ENCODE measurements at regions not wholly inside any gene's neighbourhood (a gene's known extent, or its start where the extent isn't known, plus 50 kb on each side); places are given as distances from the start of the nearest gene placed in this dataset.
A peak's percentile ranks its signal among the peaks of the same experiment; 100 is the strongest.

GRCh38 chr5:138659121-138659520, 83.9 kb upstream of the HSPA9 start:
- TF ChIP-seq CTCF (IDR thresholded peaks at IDR 0.05; ENCODE audit: low read depth, low read length), result no peak
- Histone ChIP-seq H3K4me3 (ENCODE audit: low read depth, low read length) (no peak overlapping the region), H3K36me3 (no peaks in the 10 kb centered on the region), H3K27ac (peak overlapping the region; percentile 44), H3K27me3 (ENCODE audit: insufficient read depth, low read depth, severe bottlenecking) (no peaks in the 10 kb centered on the region), H3K9me3 (ENCODE audit: severe bottlenecking) (no peaks in the 10 kb centered on the region)
- no peak for DNase-seq

DNA sequence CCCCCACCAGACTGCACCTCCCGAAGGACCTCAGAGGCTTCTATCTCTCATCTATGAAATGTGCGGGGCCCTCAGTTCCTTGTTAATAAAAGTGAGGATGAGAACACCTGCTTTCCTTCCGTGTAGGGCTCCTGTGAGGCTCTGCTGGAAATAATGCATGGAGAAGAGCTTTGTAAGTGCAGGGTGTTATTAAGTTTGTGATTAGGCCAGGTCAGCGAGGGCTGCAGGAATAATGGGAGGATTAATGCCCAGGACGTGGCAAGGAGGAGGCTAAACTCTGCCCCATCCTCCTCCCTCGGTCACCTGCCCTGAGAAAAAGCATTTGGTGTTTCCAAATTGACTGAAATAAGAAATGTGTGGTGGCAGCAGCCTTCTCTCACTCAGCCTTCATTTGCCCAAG, 83.5 kb upstream of the HSPA9 start:
- no peak for TF ChIP-seq CTCF (IDR thresholded peaks at IDR 0.05; ENCODE audit: low read depth, low read length)
- H3K27ac ChIP-seq, result peak overlapping the region; percentile 44
- H3K27me3 ChIP-seq (ENCODE audit: insufficient read depth, low read depth, severe bottlenecking), result no peaks in the 10 kb centered on the region
- H3K9me3 ChIP-seq (ENCODE audit: severe bottlenecking), result no peaks in the 10 kb centered on the region
- H3K36me3 ChIP-seq, result no peaks in the 10 kb centered on the region
- DNase-seq, result no peak
- no peak overlapping the region for H3K4me3 ChIP-seq (ENCODE audit: low read depth, low read length)

GRCh38 chr5:138657360-138657759, 82.2 kb upstream of the HSPA9 start:
- no peak for TF ChIP-seq CTCF (IDR thresholded peaks at IDR 0.05; ENCODE audit: low read depth, low read length)

DNA sequence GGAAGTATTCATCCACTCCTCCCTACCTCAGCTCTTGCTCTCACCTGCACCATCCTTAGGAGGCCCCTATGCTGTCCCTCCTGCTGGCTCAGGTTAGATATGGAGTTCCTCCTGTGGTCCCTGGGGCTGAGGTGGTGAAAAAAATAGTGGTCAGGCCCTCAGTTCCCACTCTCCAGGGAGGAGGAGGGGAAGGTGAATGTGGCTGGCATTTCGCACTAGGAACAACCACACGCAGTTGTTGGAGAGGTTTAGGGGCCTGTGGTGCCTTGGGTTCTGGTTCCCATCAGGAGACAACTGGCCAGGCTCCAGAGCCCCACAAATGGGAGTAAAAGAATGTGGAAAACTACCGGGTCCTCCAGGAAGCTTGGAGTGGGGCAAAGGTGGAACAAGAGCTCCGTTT, 81.7 kb upstream of the HSPA9 start:
- H3K27ac ChIP-seq, result no peak overlapping the region
- H3K27me3 ChIP-seq (ENCODE audit: insufficient read depth, low read depth, severe bottlenecking), result no peaks in the 10 kb centered on the region
- TF ChIP-seq CTCF (IDR thresholded peaks at IDR 0.05; ENCODE audit: low read depth, low read length), result no peak
- H3K4me3 ChIP-seq (ENCODE audit: low read depth, low read length), result no peak overlapping the region
- DNase-seq, result no peak
- H3K9me3 ChIP-seq (ENCODE audit: severe bottlenecking), result no peaks in the 10 kb centered on the region
- no peaks in the 10 kb centered on the region for H3K36me3 ChIP-seq

More at GRCh38 chr5:138657360-138657759, 82.2 kb upstream of the HSPA9 start:
- Histone ChIP-seq H3K9me3 (ENCODE audit: severe bottlenecking) (no peaks in the 10 kb centered on the region), H3K36me3 (no peaks in the 10 kb centered on the region), H3K27ac (no peak overlapping the region), H3K27me3 (ENCODE audit: insufficient read depth, low read depth, severe bottlenecking) (no peaks in the 10 kb centered on the region), H3K4me3 (ENCODE audit: low read depth, low read length) (no peak overlapping the region)
- DNase-seq, result no peak

GRCh38 chr5:138655530-138656190, 80.5 kb upstream of the HSPA9 start:
- Histone ChIP-seq H3K27ac (no peak overlapping the region), H3K36me3 (no peaks in the 10 kb centered on the region), H3K4me3 (ENCODE audit: low read depth, low read length) (no peak overlapping the region), H3K9me3 (ENCODE audit: severe bottlenecking) (no peaks in the 10 kb centered on the region), H3K27me3 (ENCODE audit: insufficient read depth, low read depth, severe bottlenecking) (no peaks in the 10 kb centered on the region)
- DNase-seq, result no peak
- no peak for TF ChIP-seq CTCF (IDR thresholded peaks at IDR 0.05; ENCODE audit: low read depth, low read length)

DNA sequence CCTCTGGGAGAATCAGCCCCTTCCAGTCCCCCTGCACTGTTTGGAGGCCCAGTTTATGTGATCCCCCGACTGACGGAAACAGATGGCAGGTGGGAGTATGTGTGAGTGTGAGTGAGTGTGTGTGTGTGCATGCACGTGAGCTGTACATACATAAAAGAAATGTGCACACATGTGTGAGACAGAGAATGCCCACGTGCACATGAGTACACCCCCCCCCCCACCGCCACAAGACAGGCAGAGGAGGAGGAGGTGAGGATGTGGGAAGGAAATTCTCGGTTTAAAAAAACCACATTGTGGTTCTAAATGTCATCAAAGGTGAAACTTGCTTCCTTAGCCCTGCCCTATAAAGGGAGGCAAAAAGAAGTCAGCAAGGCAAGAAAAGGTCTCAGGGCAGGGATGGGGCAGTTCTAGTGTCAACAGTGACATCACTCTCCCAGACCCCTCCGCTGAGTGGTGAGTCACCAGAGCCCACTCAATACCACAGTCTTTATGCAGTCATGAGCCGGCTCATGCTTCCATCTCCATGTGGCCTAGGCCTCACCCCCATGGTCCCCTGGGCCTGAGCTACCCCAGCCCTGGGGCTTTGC, 79.2 kb upstream of the HSPA9 start:
- H3K4me3 ChIP-seq (ENCODE audit: low read depth, low read length), result no peak overlapping the region
- no peaks in the 10 kb centered on the region for H3K27me3 ChIP-seq (ENCODE audit: insufficient read depth, low read depth, severe bottlenecking)
- H3K36me3 ChIP-seq, result no peaks in the 10 kb centered on the region
- no peak for DNase-seq
- no peak for TF ChIP-seq CTCF (IDR thresholded peaks at IDR 0.05; ENCODE audit: low read depth, low read length)
- no peaks in the 10 kb centered on the region for H3K9me3 ChIP-seq (ENCODE audit: severe bottlenecking)
- no peak overlapping the region for H3K27ac ChIP-seq
